Natural killer cell (primary cell): ENCODE measurements at regions not wholly inside any gene's neighbourhood (a gene's known extent, or its start where the extent isn't known, plus 50 kb on each side); places are given as distances from the start of the nearest gene placed in this dataset.

ENCODE experiments used
- ATAC-seq, 3 donors: fragments of 150-1000 bp in 2 of 3; fragments of 200-7000 bp in 1 of 3; cut with Tn5 transposase; 1 replicate in 1 of 3; 2 replicates in 2 of 3; pipeline ENCODE4 v1.10.0; 2021; ENCODE audit warnings: mild to moderate bottlenecking in 2 of 3, moderate library complexity in 2 of 3
- DNase-seq, 2 donors: peaks; one replicate each; pipeline versions ENCODE4 v3.0.0 to v3.0.0-alpha.2; 2013 to 2021; ENCODE audit warnings: mixed read lengths in 1 of 2
- H3K27ac ChIP-seq: one replicate; pipeline ENCODE4 v1.5.1; 2013; ENCODE audit warnings: mild to moderate bottlenecking, low read length
- H3K27me3 ChIP-seq: one replicate; pipeline ENCODE4 v1.6.1; 2013; ENCODE audit warnings: low read length; ENCODE audit not compliant: control insufficient read depth, insufficient read depth
- H3K36me3 ChIP-seq: one replicate; pipeline ENCODE4 v1.6.1; 2013; ENCODE audit warnings: low read length; ENCODE audit not compliant: control insufficient read depth, insufficient read depth
- H3K4me1 ChIP-seq: one replicate; pipeline ENCODE4 v1.6.1; 2013; ENCODE audit warnings: low read length; ENCODE audit not compliant: control insufficient read depth, insufficient read depth
- H3K4me3 ChIP-seq: one replicate; pipeline ENCODE4 v1.5.1; 2013; ENCODE audit warnings: low read length
- H3K9me3 ChIP-seq: one replicate; pipeline ENCODE4 v1.6.1; 2013; ENCODE audit warnings: low read length; ENCODE audit not compliant: control insufficient read depth, insufficient read depth
- H3K27ac Mint-ChIP-seq, 2 donors: one replicate each; pipeline ENCODE4 v1.8.0; 2022; ENCODE audit warnings: mild to moderate bottlenecking in 2 of 2, mixed read lengths in 2 of 2, moderate library complexity in 1 of 2
- H3K27me3 Mint-ChIP-seq, 2 donors: one replicate each; pipeline ENCODE4 v1.8.0; 2022; ENCODE audit warnings: low read depth in 2 of 2, mixed read lengths in 2 of 2
- H3K36me3 Mint-ChIP-seq: one replicate; pipeline ENCODE4 v1.8.0; 2022; ENCODE audit warnings: mixed read lengths
- H3K4me1 Mint-ChIP-seq, 2 donors: one replicate each; pipeline ENCODE4 v1.8.0; 2022; ENCODE audit warnings: mixed read lengths in 2 of 2
- H3K4me3 Mint-ChIP-seq: one replicate; pipeline ENCODE4 v1.8.0; 2022; ENCODE audit warnings: mild to moderate bottlenecking, moderate library complexity, mixed read lengths
- H3K9me3 Mint-ChIP-seq, 2 donors: one replicate each; pipeline ENCODE4 v1.8.0; 2022; ENCODE audit warnings: mixed read lengths in 2 of 2
- WGBS: methylation state at CpG from one replicate; pipeline ENCODE4 v1.1.7; 2013; ENCODE audit warnings: missing lambda C conversion rate; ENCODE audit not compliant: insufficient coverage; 5-methylcytosine and 5-hydroxymethylcytosine counted together
- intact Hi-C: fragments of 100-400 bp; cut with micrococcal nuclease; formaldehyde crosslinking; loops from one replicate; pipeline ENCODE4 v1.14.2; 2022
- TF ChIP-seq, protein P1 (sequence below): fragments of 200-600 bp; IDR thresholded peaks from one replicate; pipeline ENCODE4 v1.8.0; 2022; ENCODE audit warnings: antibody characterized with exemption

DNA sequence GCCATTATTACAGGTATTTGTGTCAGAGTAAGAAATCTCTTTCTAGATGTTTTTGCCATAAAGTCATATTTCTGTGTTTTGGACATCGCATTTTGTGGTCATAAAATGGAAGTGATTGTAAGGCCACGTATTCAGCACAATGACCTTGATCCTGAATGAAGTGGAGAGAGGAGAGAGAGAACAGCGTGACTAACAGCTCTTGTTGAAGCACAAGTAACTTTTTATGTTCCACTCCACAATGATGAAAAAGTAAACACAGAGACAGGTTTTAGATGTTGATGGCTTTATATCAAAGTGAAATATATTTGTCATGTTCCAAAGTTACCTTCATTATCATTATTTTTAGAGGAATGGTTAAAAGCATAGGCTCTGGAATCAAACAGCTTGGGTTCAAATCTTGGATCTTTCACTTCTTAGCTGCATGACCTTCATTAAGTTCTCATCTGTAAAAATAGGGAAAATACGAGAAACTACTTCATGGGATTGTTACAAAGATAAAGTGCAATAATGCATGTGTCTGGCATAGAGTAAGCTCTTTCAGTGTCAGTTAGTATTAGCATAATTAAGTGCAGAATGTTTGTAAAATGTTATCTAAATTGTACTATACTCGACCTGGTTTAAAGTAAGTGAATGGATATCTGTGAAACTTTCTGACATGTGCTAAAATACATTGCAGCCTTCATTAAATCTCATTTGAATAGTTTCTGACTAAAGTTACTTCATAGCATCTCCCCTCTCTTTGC, 341.5 kb upstream of the DNAJC19 start:
- Histone ChIP-seq H3K4me3 (no peak overlapping the region), H3K27me3 (no peaks in the 10 kb centered on the region), H3K27ac (no peak overlapping the region), H3K36me3 (no peaks in the 10 kb centered on the region), H3K9me3 (no peaks in the 10 kb centered on the region), H3K4me1 (no peaks in the 10 kb centered on the region)
- TF ChIP-seq, protein P1, sequence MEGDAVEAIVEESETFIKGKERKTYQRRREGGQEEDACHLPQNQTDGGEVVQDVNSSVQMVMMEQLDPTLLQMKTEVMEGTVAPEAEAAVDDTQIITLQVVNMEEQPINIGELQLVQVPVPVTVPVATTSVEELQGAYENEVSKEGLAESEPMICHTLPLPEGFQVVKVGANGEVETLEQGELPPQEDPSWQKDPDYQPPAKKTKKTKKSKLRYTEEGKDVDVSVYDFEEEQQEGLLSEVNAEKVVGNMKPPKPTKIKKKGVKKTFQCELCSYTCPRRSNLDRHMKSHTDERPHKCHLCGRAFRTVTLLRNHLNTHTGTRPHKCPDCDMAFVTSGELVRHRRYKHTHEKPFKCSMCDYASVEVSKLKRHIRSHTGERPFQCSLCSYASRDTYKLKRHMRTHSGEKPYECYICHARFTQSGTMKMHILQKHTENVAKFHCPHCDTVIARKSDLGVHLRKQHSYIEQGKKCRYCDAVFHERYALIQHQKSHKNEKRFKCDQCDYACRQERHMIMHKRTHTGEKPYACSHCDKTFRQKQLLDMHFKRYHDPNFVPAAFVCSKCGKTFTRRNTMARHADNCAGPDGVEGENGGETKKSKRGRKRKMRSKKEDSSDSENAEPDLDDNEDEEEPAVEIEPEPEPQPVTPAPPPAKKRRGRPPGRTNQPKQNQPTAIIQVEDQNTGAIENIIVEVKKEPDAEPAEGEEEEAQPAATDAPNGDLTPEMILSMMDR: no peak
- DNase-seq (no peak), ATAC-seq (no peak)
- Mint-ChIP-seq H3K4me3 (no peak overlapping the region), H3K4me1 (no peaks in the 10 kb centered on the region), H3K36me3 (no peaks in the 10 kb centered on the region), H3K9me3 (peaks cover 0 to 3% of the 10 kb centered on the region in 2 donors), H3K27ac (no peak overlapping the region), H3K27me3 (no peaks in the 10 kb centered on the region)
- intact Hi-C loops: no loop called here
- WGBS: 88% methylated on average over 4 of the region's 5 CpGs

DNA sequence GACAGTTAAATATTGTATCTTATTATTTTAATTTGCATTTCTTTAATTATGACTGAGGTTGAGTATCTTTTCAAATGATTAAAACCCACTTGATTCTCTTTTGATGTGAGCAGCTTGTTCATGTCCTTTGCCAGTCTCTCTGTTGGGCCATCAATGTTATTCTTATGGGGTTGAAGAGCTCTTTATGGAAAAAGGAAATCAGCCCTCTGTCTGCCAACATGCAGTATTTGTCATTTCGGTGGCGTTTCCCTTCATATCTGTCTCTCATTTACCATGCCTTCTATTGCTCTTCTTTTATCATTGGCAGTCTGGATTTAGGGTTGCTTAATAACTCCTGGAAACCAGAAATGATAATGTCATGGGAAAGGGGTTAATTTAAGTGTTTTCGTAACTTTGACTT, 340.7 kb upstream of the DNAJC19 start:
- Histone ChIP-seq H3K36me3 (no peaks in the 10 kb centered on the region), H3K4me1 (no peaks in the 10 kb centered on the region), H3K9me3 (no peaks in the 10 kb centered on the region), H3K27me3 (no peaks in the 10 kb centered on the region), H3K4me3 (no peak overlapping the region), H3K27ac (no peak overlapping the region)
- ATAC-seq (no peak), DNase-seq (no peak)
- WGBS: 76% methylated on average over 3 of the region's 3 CpGs
- no peak overlapping the region for H3K4me3 Mint-ChIP-seq
- H3K36me3 Mint-ChIP-seq: no peaks in the 10 kb centered on the region
- intact Hi-C loops: no loop called here
- H3K4me1 Mint-ChIP-seq: no peaks in the 10 kb centered on the region
- H3K27ac Mint-ChIP-seq: no peak overlapping the region
- peaks cover 0 to 3% of the 10 kb centered on the region in 2 donors for H3K9me3 Mint-ChIP-seq
- TF ChIP-seq, protein P1: no peak
- H3K27me3 Mint-ChIP-seq: no peaks in the 10 kb centered on the region

DNA sequence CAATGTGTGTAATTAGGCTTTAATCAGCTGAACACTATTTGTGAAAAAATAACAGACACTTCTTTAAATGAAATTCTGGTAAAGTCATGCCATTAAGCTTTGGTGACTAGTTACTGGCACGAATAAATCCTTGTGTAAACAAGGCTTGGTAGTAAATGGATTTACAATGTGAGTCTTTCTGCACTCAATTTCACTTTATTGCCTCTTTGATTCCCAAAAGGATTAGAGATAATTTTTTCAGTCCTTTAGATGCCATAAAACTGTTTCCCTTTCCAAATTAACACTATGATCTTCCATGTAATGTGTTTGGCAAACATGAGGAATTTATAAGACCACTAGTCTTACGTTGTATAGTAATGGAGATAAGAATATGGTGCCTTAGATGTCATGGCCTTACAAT, 339.5 kb upstream of the DNAJC19 start:
- WGBS: 75% methylated on average over 2 of the region's 2 CpGs
- H3K4me1 Mint-ChIP-seq: no peaks in the 10 kb centered on the region
- no peaks in the 10 kb centered on the region for H3K27me3 Mint-ChIP-seq
- Histone ChIP-seq H3K27me3 (no peaks in the 10 kb centered on the region), H3K27ac (no peak overlapping the region), H3K4me3 (no peak overlapping the region), H3K4me1 (no peaks in the 10 kb centered on the region), H3K9me3 (no peaks in the 10 kb centered on the region), H3K36me3 (no peaks in the 10 kb centered on the region)
- H3K36me3 Mint-ChIP-seq: no peaks in the 10 kb centered on the region
- DNase-seq (no peak), ATAC-seq (no peak)
- intact Hi-C loops: loop anchor here (5.0 kb wide), 1 partner anchor 1353 kb away; no protein-coding TSS in a partner anchor
- H3K4me3 Mint-ChIP-seq: no peak overlapping the region
- TF ChIP-seq, protein P1: no peak
- peaks cover 0 to 3% of the 10 kb centered on the region in 2 donors for H3K9me3 Mint-ChIP-seq
- H3K27ac Mint-ChIP-seq: no peak overlapping the region

DNA sequence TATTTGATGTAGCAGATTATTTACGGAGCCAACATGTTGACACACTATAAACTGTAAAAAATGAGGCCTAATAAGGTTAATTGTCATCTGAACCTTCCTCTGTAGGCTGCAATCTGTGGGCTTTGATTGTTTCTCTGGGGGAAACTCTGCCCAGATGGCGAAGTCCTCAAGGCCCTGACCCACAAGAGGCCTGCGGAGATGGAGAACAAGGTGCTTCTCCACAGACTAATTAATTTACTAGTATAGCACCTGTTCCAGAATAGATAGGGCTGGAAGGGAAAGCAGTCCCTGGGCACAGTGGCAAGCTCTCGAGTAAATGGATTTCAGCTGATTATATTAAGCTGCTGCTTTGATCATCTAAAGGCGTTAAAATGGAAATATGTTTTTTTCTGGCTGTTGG, 338.8 kb upstream of the DNAJC19 start:
- H3K27me3 ChIP-seq: no peaks in the 10 kb centered on the region
- H3K27ac ChIP-seq: no peak overlapping the region
- no peaks in the 10 kb centered on the region for H3K9me3 ChIP-seq
- H3K36me3 Mint-ChIP-seq: no peaks in the 10 kb centered on the region
- H3K4me3 ChIP-seq: no peak overlapping the region
- no peak overlapping the region for H3K27ac Mint-ChIP-seq
- DNase-seq (no peak), ATAC-seq (no peak)
- 69% methylated on average over 2 of the region's 5 CpGs for WGBS
- no peak overlapping the region for H3K4me3 Mint-ChIP-seq
- intact Hi-C loops: loop anchor here (5.0 kb wide), 1 partner anchor 1354 kb away; no protein-coding TSS in a partner anchor
- peaks cover 0 to 3% of the 10 kb centered on the region in 2 donors for H3K9me3 Mint-ChIP-seq
- no peaks in the 10 kb centered on the region for H3K27me3 Mint-ChIP-seq
- TF ChIP-seq, protein P1: no peak
- H3K36me3 ChIP-seq: no peaks in the 10 kb centered on the region
- no peaks in the 10 kb centered on the region for H3K4me1 Mint-ChIP-seq
- no peaks in the 10 kb centered on the region for H3K4me1 ChIP-seq
